ENCODE measurements at regions not wholly inside any gene's neighbourhood (a gene's known extent, or its start where the extent isn't known, plus 50 kb on each side); places are given as distances from the start of the nearest gene placed in this dataset.

DNA sequence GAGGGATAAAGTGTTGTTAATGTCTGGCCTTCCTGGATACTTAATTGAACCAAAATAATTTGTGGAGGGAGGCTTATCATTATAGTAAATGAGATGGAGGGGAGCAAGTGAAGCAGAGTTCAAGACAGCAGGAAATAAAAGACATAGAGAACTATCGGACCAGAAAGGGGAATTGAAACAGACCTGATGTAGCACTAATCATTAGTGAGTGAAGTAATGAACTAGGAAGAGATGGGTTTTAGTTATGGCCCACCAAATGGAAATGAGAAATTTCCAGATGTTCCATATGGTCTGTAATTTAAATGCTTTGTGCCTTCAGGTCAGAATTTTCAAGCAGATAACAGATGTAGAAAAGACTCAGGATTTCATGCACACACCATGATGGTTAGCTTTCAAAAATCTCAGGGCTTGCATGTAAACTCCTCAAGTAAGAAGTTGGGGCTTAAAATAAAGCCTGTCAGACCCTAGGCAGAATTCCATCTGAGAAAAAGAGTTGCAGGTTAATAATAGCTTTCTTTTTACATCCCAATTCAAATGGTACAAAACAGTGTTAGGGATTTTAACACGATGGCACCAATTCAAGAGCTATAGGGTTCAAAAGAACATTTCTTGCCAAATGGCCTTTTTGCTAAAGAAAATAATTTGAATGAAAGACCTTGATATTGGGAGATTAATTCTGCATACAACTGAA is 355.8 kb downstream of the FSCB start:
- no peak for DNase-seq (ENCODE audit: low spot score)

- DNase-seq (ENCODE audit: low spot score) = no peak
These were observed 357.5 kb downstream of the FSCB start for GRCh38 chr14:44149597-44149996.

DNA sequence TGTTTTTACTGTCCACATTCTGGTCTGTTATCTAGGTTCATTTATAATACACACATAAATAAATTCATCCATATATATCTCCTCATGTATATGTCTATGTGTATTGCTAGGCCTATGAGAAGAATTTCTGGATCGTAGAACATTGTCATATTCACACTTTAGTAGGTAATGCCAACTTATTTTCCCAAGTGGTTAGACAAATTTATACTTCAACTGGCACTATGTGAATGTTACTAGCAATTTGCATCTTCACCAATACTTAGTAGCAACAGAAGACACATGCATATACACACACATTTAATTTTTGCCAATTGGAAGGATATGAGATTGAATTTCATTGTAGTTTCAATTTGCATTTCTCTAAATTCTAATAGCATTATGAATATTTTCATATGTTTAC is 365.1 kb downstream of the FSCB start:
- no peak for DNase-seq (ENCODE audit: low spot score)

DNA sequence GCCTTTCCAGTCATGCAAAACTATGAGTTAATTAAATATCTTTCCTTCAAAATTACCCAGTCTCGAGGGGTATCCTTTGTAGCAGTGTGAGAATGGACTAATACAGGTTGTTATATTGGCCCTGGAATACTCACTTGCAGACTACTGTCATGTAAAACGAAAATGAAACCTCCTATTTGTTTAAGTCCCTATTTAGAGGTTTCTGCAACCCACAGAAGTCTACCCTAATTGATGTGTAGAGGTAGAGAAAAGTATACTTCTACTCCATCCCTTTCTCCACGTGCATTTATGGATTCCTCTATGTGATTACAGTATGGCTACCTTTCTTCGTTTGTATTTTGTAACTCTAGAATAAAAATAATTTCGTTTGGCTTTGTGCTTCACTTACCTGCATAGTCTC is 371.1 kb downstream of the FSCB start:
- DNase-seq (ENCODE audit: low spot score) = no peak

DNA sequence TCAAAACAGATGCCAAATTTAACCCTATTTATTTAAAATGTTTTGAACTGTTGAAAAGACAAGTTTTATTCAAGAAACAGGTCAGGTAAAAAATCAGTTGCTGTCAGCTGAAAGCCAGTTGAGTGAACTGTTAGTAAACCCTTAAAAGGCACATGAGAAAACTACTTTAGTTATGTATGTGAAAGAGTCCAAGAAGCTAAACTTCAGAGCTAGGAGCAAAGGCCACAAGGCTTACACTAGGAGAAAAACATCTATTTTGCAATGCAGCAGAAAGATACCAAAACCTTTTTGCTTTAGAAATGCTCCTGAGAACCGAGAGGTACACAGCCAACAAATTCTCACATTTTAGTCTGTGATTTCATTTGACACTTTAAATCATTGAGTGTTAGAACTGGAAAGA is 375.2 kb downstream of the FSCB start:
- no peak for DNase-seq (ENCODE audit: low spot score)

DNA sequence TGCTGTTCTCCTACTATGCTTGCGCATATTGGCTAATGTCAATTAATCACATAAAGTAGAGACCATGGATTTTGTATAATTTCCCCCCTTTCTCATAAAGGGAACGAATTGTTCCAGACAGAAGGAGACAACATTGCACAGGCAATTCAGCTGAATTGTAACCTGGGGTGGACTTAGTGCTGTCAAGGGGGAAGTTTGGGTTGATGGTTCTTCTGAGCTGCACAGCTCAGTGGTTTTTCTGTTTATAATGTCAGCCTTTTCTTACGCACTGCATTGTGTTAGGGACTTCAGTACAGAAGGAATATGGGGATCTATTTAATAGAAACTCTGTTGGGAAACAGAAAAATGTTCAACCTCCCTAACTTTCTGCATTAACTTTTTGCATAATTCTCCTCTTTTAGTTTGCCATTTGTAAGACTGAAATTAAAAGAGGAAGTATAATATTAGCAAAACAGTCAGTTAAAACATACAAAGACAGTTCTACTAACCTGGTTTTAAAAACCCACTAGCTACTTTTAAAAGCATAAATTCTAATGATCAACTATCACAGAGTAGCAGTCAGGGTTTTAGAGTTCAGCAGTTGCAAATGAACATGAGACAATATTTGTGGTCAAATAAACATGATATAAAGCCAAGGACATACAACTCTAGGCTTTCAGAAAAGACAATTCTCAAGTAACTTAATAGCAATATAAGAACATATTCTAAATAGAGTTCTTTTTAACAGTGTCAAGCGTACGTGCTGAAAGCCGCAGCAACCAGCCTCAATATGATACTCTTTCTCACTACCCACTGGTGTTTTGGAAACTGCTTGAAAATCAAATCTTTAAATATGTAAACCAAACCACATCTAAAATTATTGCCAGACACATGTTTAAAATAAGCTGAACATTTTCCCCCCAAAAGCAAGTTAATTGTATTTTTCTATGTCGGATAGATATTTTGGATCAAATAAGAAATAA is 393.0 kb downstream of the FSCB start:
- no peak for DNase-seq (ENCODE audit: low spot score)

GRCh38 chr14:44112774-44113460 is 394.2 kb downstream of the FSCB start:
- no peak for DNase-seq (ENCODE audit: low spot score)

DNA sequence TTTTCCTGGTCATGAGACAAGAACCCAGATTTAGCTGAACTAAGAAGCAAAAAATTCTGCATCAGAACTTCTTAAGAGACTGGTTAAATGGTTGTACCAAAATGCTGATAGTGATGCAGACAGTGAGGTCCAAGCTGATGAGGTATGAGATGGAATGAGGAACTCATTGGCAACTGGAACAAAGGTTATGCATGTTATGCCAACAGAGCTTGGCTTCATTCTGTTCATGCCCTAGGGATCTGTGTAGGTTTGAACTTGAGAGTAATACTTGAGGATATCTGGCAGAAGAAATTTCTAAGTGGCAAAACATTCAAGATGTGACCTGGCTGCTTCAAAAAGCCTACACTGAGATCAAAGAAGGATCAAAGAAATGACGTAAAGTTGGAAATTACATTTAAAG is 398.0 kb downstream of the FSCB start:
- DNase-seq (ENCODE audit: low spot score) = no peak

DNA sequence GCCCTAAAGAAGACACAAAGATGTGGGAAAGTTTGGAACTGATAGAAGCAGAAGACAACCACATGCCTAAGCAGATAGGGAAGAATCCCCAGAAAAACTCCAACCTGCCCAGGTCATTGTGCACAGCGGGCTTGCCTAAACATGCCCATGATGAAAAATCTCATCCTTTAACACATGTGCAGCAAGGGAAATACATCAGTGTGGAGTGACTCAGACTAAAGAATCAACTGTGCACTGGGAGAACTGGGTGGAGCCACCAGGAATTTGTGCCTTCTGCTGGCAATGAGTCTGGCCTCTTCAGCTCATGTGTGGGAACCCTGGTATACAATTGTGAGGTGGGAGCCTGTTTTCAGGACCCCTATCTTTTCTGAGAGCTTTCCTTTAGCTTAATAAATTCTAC is 398.5 kb downstream of the FSCB start:
- DNase-seq (ENCODE audit: low spot score) = no peak

DNA sequence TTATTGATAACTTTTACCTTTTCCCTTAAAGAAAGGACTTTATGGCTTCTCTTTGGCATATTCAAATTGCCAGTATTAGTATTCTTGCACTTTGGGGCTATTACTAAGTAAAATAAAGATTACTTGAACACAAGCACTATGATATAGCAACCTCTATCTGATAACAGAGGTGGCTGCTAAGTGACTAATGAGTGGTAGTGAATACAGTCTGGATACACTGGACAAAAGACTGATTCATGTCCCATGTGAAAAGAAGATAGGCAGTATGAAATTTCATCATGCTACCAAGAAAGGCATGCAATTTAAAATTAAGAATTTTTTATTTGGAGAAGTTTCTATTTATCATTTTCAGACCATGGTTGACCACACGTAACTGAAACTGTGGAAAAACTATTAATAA is 399.9 kb downstream of the FSCB start:
- DNase-seq (ENCODE audit: low spot score) = no peak

DNA sequence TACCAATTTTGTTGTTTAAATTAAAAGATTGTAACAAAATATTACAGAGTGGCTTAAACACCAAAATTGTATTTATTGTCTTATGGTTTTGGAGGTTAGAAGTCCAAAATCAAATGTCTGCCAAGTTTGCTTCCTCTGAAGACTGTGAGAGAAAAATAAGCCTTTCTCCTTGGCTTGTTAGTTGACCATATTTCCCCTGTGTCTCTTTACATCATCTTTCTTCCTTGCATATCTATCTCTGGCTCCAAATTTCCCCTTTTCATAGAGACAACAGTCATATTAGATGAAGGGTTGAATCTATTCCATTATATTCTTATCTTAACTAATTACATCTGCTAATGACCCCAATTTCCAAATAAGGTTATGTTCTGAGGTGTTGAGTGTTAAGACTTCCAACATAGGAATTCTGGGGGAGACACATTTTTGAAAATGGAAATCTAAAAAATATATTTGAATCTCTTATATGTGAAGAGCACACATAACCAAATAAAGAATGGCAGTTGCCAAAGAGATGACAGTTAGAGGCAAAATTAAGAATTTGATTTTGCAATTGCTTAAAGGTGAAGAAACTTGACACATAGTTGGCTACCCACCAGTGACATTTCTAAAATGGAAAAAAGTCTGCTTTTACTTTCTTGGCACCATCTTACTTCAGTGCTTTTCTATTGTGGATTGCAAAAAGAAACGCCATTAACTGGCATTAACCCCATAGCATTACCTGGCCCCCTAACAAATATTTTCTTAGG is 407.2 kb downstream of the FSCB start:
- DNase-seq (ENCODE audit: low spot score) = no peak

- DNase-seq (ENCODE audit: low spot score) = no peak
These were observed 425.9 kb downstream of the FSCB start for GRCh38 chr14:44081146-44081545.

- DNase-seq (ENCODE audit: low spot score) = no peak
These were observed 437.0 kb downstream of the FSCB start for GRCh38 chr14:44070046-44070445.

DNA sequence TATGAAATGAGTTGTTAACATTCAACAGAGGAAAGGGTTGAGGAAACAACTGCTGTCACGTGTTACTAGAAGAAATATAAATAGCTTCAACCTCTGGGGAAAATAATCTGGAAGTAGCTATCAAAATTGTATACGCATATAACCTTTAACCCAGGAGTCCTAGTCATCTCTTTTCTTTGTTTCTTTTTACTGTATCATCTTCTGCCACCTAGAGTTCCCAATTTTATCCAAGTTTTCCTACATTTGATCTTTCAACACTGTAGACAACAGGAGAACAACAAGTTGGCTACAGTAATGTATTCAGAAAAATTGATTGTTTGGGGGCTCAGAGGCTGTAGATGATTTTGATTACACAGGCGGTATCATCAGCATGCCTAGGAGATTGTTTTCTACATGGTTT is 453.7 kb downstream of the FSCB start:
- DNase-seq (ENCODE audit: low spot score) = no peak

DNA sequence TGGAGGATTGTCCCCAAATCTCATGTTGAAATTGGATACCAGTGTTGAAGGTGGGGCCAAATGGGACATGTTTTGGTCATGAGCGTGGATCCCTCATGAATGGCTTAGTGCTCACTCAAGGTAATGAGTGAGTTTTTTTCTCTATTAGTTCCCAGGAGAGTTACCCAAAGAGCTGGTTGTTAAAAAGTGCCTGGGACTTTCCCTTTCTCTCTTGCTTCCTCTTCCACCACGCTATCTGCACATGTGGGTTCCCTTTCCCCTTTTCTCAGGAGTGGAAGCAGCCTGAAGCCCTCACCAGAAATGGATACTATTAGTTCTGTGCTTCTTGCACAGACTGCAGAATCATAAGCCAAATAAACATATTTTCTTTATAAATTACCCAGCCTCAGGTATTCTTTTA is 465.4 kb downstream of the FSCB start:
- no peak for DNase-seq (ENCODE audit: low spot score)

DNA sequence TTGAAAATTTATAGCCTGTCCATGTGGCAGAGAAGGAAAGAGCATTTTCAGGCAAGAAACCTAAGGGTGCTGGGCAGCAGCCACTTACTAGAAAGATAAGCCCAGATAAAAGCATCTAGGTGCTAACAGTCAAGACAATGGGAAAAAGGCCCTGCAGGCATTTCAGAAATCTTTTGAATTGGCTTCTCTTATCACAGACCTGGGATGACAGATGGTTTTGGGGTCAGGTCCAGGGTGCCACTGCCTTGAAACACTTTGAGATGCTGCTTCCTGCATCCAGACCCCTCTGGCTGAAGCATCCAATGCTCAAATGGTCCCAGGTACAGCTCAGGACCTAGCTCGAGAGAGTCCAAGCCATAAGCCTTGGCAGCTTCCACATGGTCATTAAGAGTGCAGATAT is 466.5 kb downstream of the FSCB start:
- no peak for DNase-seq (ENCODE audit: low spot score)

DNA sequence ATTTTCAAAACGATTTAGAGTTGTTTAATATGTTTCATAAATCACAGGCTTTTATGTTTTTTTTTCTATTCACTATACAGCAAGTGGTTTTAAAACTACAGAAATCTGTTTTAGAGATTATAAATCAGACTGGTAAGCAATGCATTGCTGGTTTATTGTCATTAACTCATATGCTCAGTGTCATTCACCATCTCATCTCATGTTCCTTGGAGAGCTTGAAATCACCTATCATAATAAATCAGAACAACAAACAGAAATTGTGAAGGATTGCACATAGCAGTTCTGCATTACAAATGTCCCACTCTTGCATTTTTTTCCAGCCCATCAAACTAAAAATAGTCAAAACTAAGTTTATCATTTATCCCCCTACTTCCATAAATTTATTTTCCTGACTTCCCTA is 470.8 kb downstream of the FSCB start:
- DNase-seq (ENCODE audit: low spot score) = no peak

GRCh38 chr14:44035707-44036106 is 471.4 kb downstream of the FSCB start:
- DNase-seq (ENCODE audit: low spot score) = no peak

- DNase-seq (ENCODE audit: low spot score) = no peak
These were observed 476.2 kb downstream of the FSCB start for GRCh38 chr14:44030831-44031383.

DNA sequence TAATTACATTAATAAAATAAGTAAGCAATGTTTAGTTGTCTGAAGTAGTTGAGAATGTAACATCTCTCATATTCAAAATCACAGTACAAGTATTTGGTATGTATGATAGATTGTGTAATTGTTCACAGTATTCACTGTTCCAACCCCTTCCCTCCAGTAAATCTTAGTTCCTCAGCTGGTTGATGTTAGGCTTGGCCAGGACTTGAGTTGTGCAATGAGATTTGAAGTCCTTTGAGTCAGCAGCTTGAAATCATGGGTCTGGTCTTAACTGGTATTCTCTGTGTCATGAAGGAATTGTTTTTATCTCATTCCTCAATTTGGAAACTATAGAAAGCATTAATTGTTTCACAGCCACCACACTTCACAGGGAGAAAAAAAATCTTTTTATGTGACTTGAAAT is 477.1 kb downstream of the FSCB start:
- no peak for DNase-seq (ENCODE audit: low spot score)

DNA sequence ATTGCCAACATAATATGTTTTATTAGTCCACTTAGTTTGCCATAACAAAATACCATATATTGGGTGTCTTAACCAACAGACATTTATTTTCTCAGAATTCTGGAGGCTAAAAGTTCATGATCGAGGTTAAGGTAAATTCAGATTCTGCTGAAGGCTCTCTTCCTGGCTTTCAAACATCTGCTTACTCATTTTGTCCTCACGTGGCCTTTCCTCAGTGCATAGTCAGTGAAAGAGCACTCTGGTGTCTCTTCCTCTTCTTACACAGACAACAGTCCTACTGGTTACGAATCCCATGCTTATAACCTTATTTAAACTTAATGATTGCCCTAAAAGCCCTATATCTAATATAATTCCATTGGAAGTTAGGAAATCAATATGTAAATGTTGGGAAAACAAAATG is 479.7 kb downstream of the FSCB start:
- no peak for DNase-seq (ENCODE audit: low spot score)

GRCh38 chr14:44010595-44010994 is 496.5 kb downstream of the FSCB start:
- no peak for DNase-seq (ENCODE audit: low spot score)
